ENCODE measurements at regions not wholly inside any gene's neighbourhood (a gene's known extent, or its start where the extent isn't known, plus 50 kb on each side); places are given as distances from the start of the nearest gene placed in this dataset.
"Not testable (repeated sequence)": the region's sequence is repeated elsewhere in the genome, so short reads cannot be mapped to it uniquely, and the experiment has no call there.

DNA sequence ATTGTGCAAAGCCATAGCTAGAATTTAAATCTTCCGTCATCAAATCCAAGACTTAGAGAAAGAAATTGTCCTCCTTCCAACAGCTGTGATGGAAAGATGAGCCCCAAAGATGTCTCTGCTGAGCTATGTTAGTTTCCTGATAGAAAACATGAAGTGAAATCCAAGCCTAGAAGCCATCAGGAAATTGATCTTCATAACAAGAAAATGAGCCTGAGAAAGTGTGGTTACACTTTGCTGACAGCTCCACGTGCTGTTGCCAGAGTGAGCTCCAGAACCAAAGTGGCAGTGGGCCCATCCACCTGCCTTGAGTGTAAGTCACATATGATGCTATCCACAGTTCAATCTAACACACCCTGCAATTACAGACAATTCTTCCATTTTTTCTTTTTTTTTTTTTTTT, 58.0 kb upstream of the UBASH3B start:
- peaks cover 19% of the 10 kb centered on the region for H3K4me1 Mint-ChIP-seq
- TF ChIP-seq, protein P1, sequence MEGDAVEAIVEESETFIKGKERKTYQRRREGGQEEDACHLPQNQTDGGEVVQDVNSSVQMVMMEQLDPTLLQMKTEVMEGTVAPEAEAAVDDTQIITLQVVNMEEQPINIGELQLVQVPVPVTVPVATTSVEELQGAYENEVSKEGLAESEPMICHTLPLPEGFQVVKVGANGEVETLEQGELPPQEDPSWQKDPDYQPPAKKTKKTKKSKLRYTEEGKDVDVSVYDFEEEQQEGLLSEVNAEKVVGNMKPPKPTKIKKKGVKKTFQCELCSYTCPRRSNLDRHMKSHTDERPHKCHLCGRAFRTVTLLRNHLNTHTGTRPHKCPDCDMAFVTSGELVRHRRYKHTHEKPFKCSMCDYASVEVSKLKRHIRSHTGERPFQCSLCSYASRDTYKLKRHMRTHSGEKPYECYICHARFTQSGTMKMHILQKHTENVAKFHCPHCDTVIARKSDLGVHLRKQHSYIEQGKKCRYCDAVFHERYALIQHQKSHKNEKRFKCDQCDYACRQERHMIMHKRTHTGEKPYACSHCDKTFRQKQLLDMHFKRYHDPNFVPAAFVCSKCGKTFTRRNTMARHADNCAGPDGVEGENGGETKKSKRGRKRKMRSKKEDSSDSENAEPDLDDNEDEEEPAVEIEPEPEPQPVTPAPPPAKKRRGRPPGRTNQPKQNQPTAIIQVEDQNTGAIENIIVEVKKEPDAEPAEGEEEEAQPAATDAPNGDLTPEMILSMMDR (IDR thresholded peaks at IDR 0.05; ENCODE audit: unreplicated experiment in 3 of 3): no peak
- no peaks in the 10 kb centered on the region for H3K9me3 Mint-ChIP-seq
- no peaks in the 10 kb centered on the region for H3K36me3 Mint-ChIP-seq (ENCODE audit: low read depth)
- H3K27ac Mint-ChIP-seq: no peak overlapping the region
- H3K4me3 Mint-ChIP-seq: no peak overlapping the region
- H3K27me3 Mint-ChIP-seq (ENCODE audit: low read depth): peaks cover 4% of the 10 kb centered on the region

GRCh38 chr11:122594986-122595645, 60.4 kb upstream of the UBASH3B start:
- TF ChIP-seq, protein P1 (IDR thresholded peaks at IDR 0.05; ENCODE audit: unreplicated experiment in 3 of 3): no peak
- Mint-ChIP-seq H3K27me3 (ENCODE audit: low read depth) (peaks cover 11% of the 10 kb centered on the region), H3K36me3 (ENCODE audit: low read depth) (no peaks in the 10 kb centered on the region), H3K4me3 (no peak overlapping the region), H3K9me3 (no peaks in the 10 kb centered on the region), H3K4me1 (peaks cover 5% of the 10 kb centered on the region), H3K27ac (no peak overlapping the region)

GRCh38 chr11:122593473-122594420, 61.8 kb upstream of the UBASH3B start:
- H3K4me3 Mint-ChIP-seq: no peak overlapping the region
- no peak overlapping the region for H3K27ac Mint-ChIP-seq
- H3K4me1 Mint-ChIP-seq: peaks cover 5% of the 10 kb centered on the region
- H3K9me3 Mint-ChIP-seq: no peaks in the 10 kb centered on the region
- H3K36me3 Mint-ChIP-seq (ENCODE audit: low read depth): no peaks in the 10 kb centered on the region
- TF ChIP-seq, protein P1 (IDR thresholded peaks at IDR 0.05; ENCODE audit: unreplicated experiment in 3 of 3): no peak
- H3K27me3 Mint-ChIP-seq (ENCODE audit: low read depth): peaks cover 12% of the 10 kb centered on the region

GRCh38 chr11:122592641-122593040, 62.9 kb upstream of the UBASH3B start:
- Mint-ChIP-seq H3K4me3 (no peak overlapping the region), H3K9me3 (peaks cover 4% of the 10 kb centered on the region), H3K27ac (no peak overlapping the region), H3K27me3 (ENCODE audit: low read depth) (peaks cover 12% of the 10 kb centered on the region), H3K4me1 (peaks cover 5% of the 10 kb centered on the region), H3K36me3 (ENCODE audit: low read depth) (no peaks in the 10 kb centered on the region)
- TF ChIP-seq, protein P1 (IDR thresholded peaks at IDR 0.05; ENCODE audit: unreplicated experiment in 3 of 3): no peak

GRCh38 chr11:122584670-122585069, 70.9 kb upstream of the UBASH3B start:
- Mint-ChIP-seq H3K36me3 (ENCODE audit: low read depth) (no peaks in the 10 kb centered on the region), H3K4me1 (no peaks in the 10 kb centered on the region)

GRCh38 chr11:122580071-122580470, 75.5 kb upstream of the UBASH3B start:
- not testable (repeated sequence) for H3K27me3 Mint-ChIP-seq (ENCODE audit: low read depth); H3K36me3 Mint-ChIP-seq (ENCODE audit: low read depth); H3K4me1 Mint-ChIP-seq
- peak overlapping the region; percentile 86 to 87 (median 87) for H3K4me3 Mint-ChIP-seq
- peaks cover 12% of the 10 kb centered on the region for H3K9me3 Mint-ChIP-seq
- H3K27ac Mint-ChIP-seq: peak overlapping the region; percentile 90 to 100 (median 98)

More at GRCh38 chr11:122584670-122585069, 70.9 kb upstream of the UBASH3B start:
- Mint-ChIP-seq H3K4me3 (no peak overlapping the region), H3K27me3 (ENCODE audit: low read depth) (peaks cover 7% of the 10 kb centered on the region), H3K27ac (no peak overlapping the region), H3K9me3 (peaks cover 16% of the 10 kb centered on the region)
- TF ChIP-seq, protein P1 (IDR thresholded peaks at IDR 0.05; ENCODE audit: unreplicated experiment in 3 of 3): no peak

Data from nephron (organoid).